GM19025 (cell line): ENCODE measurements at regions not wholly inside any gene's neighbourhood (a gene's known extent, or its start where the extent isn't known, plus 50 kb on each side); places are given as distances from the start of the nearest gene placed in this dataset.

ENCODE experiments used
- ATAC-seq: cut with Tn5 transposase; IDR thresholded peaks from one replicate; pipeline ENCODE4 v1.9.1; 2021; ENCODE audit warnings: mild to moderate bottlenecking, low read depth, moderate library complexity; ENCODE audit not compliant: unreplicated experiment

GRCh38 chr20:24149881-24150307 lies 161.3 kb upstream of the GGTLC1 start:
- ATAC-seq, result no peak

- no peak for ATAC-seq
These were observed 160.6 kb upstream of the GGTLC1 start for GRCh38 chr20:24149175-24149574.

DNA sequence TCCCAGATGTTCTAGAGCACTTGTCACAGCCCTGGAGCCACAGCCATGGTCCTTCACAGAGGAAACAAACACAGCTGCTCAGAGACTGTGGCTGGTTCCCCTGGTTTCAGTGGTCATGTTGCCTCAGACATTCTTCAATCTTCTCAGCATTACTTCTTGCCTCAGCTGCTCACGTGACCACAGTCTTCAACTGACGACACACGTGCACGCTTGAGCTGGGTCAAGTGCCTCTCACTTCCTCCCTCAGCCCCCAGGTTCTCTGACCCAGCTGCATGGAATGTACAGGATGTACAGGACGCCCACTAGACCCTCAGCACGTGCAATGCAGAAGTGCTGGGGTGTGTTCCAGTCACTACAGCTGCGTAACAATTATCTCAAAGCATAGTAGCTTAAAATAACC lies 159.8 kb upstream of the GGTLC1 start:
- ATAC-seq, result no peak

GRCh38 chr20:24147961-24148360 lies 159.4 kb upstream of the GGTLC1 start:
- no peak for ATAC-seq

- no peak for ATAC-seq
These were observed 158.9 kb upstream of the GGTLC1 start for GRCh38 chr20:24147479-24147878.

GRCh38 chr20:24146231-24146634 lies 157.7 kb upstream of the GGTLC1 start:
- no peak for ATAC-seq

- ATAC-seq, result no peak
These were observed 155.8 kb upstream of the GGTLC1 start for GRCh38 chr20:24144371-24144770.

DNA sequence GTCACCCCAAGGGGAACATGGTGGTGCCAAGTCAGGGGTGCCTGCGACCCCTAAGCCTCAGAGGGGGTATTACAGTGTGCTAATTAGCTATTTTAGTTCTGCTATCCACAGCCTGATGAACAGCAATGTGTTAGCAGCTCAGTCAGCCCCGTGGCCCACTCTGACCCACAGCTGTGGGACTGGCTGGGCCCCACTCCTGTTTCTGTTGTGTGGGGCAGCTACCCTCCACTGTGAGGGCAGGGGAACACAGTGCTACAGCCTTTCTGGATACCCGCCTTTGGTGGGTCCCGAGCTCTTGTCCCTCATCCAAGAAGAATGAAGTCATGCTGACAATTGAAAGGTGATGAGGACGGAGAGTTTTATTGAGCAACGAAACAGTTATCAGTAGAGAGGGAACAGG lies 152.5 kb upstream of the GGTLC1 start:
- no peak for ATAC-seq

DNA sequence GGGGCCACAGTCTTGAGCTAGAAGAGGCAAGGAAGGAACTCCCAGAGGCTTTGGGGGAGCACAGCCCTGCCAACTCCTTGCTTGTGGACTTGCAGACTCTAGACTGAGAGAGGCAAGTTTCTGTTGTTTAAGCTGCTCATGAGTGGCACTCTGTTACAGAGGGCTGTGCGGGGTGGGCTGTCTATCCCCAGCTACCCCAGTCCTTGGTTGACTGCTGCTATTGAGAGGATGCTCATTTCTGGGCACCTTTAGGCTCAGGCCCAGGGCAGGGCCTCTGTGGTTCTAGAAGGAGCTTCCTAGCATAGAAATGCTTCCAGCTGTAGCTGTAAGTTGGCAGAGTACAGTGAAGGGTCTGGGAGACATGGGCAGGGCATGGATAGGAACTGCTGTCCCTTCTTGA lies 151.3 kb upstream of the GGTLC1 start:
- ATAC-seq, result no peak

- no peak for ATAC-seq
These were observed 150.4 kb upstream of the GGTLC1 start for GRCh38 chr20:24138951-24139350.

DNA sequence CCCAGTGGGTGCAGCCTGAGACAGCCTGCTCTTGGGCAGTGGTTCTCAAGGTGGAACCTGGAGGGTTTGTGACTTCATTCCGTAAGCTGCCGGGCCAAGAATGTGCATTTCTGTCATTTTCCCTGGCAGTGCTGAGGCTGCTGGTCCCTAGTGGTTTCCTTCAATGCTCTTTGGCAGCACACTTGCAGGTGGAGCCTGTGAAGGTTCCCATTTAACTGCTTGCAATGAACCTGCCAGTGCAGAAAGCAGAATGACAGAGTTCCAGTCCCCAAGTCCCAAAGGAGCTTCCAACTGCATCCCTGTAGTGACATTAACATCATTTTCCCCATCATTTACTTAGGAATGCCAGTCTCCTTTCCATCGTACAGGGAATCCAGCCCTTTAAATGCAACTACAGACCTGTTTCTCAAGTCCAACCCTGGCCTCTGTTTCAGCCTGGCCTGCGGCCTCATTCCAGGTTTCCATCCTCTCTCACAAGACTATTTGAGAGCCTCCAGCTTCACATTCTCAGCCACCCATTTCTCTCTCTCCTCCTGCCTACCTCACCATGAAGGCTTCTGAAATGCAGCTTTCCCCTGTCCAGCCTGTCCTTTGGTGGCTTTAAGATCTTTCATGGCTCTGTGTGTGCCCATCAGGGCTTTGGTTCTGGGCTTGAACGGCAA lies 149.7 kb upstream of the GGTLC1 start:
- no peak for ATAC-seq

DNA sequence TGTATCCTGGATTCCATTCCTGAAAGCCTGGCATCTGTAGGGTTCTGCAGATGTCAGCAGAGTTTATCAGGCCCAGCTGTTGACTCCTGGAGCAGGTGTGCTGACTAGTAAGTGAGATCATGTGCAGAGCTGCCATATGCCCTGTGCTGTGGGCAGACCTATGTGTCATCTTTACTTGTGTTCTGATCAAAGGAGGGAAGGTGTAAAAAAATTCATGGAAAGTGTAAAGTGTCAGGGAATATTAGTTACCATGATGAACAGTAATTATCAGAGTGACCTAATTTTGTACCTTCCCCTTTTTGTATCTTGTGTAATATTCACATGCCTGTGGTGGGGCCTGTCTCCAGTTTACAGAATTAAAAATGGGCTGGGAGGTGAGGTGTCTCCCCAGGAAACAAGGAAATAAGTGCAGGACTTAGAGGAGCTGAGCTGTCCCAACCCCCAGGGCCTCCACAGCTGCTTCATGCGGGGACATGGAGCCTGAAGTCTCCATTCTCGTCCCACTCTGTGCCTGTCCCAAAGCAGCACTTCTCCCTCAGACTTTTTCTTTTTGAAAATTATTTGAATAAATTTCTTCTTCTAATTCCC lies 148.2 kb upstream of the GGTLC1 start:
- no peak for ATAC-seq

DNA sequence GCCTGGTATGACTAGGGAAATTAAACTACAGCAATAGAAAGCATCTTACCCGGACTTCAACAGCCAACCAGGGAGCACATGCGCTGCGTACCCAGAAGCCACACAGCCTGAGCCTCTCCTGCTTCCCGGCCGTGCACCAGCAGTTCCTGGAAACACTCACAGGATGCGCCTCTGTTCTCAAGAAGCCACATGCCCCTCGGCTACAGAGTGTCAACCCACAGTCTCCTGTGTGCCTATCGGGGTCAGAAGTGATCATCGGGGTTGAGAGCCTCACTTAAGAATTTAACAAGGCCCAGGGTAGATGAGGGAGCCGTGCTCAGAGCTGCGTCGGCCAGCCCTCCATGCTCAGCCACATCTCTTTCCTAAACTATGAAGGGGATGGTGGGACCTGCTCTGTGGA lies 147.2 kb upstream of the GGTLC1 start:
- no peak for ATAC-seq

DNA sequence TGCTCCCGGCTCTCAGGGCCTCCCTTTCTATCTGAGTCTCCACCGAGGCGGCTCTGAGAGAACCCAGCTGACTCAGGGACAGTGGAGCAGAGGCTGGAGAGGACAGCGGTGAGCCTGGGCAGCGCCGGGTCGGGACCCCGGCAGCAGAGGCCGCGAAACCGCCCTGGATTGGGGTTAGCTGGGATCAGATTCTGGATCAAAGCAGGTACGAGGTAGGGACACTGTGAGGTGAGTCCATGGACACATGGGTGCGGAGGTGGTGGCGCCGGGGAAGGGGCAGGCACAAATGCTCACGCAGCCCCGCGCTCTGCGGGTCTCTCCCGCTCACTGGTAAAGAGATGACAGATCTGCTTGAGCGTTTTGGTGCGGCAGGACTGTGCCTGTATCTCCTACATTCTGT lies 146.4 kb upstream of the GGTLC1 start:
- ATAC-seq, result no peak

DNA sequence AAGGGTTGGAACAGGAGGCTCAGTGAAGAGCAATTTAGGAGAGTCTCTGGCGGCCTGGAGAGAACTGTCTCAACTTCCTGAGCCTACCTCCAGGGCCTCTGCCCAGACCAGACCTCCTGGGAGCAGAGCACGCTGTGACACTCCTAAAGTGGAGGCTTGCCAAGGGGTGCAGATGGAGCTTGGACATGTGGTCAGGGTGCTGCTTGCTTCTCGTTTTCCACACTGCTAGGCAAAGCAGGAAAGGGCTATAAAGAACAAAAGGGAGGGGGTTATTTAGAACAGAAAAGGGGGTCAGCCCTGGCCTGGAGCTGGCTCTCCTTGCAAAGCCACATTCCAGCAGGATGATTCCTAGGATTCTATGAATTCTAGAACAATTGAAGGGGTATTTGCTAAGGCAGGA lies 145.7 kb upstream of the GGTLC1 start:
- no peak for ATAC-seq

DNA sequence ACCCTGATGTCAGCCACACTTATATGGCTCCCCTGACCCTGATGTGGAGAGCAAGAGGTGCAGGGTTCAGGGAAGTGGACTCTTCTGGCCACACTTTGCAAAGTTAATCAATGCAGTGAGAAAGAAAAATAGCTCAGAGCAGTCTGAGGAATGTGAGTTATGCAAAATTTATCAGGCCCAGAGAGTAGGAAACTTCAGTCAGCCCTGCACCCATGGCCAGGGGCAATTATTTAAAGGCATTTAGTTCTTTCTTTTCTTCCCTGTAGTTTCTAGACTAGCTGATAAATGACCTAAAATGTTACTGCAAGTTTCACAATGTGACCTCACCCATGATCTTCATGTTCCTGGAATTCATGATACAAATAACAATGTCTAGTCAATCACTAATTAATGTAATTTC lies 143.7 kb upstream of the GGTLC1 start:
- no peak for ATAC-seq

GRCh38 chr20:24131684-24132083 lies 143.1 kb upstream of the GGTLC1 start:
- no peak for ATAC-seq

GRCh38 chr20:24131281-24131680 lies 142.7 kb upstream of the GGTLC1 start:
- ATAC-seq, result no peak

- no peak for ATAC-seq
These were observed 141.1 kb upstream of the GGTLC1 start for GRCh38 chr20:24129641-24130040.

DNA sequence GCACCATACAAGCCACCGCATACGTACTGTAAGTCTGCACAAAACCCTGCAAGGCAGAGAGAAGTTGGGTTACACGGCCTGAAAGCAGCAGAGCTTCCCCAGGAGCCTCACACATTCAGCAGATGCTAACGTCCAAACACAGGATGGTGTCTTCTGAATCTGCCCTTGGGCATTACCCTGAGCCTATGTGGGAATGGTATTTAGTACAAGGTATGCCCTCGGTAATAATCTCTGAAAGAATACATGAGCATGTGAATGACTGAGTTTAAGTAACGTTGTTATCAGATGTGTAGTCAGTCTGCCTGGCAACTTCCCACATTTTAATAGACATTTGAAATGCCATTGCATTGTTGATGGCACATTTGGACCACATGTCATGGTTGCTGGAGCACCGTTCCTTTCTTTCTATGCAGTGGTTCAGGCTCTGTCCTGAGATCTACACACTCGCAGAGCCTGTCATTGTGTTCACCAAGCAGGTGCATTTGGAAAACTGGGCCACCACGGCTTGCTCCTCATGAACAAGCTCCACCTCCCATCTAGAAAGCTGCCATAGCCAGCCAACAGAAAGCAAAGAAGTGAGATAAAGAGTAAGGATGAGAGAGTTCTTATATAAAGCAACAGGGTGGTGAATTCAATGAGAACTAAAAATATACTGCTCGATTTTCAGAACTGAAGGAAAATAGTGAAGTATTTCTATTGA lies 136.5 kb upstream of the GGTLC1 start:
- no peak for ATAC-seq

DNA sequence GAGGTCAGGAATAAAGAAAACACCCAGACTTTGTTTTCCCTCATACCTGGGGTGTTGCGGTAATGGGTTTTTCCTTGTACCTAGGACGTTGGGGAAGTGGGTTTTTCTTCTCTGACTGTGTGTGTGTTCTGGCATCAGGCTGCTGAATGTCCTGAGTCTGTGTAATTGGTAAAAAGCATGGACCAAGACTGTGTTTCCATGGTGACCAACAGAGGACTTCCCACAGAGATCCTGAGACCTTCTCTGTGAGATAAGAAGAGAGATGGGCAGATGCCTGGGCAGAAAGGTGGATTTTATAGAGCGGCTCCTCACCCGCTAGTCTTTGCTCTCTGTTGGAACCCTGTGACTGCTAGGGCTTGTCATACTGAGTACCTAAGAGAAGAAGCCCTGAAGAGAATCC lies 135.4 kb upstream of the GGTLC1 start:
- ATAC-seq, result no peak
